Dendritic cell treated with granulocyte-macrophage colony-stimulating factor and Interleukin-4, amounts not matched to agents 40 ng/mL and 50 ng/mL, for 4 days (primary cell): ENCODE measurements at regions not wholly inside any gene's neighbourhood (a gene's known extent, or its start where the extent isn't known, plus 50 kb on each side); places are given as distances from the start of the nearest gene placed in this dataset.

Source experiments
- H3K27ac Mint-ChIP-seq: one replicate; pipeline ENCODE4 v1.8.0; 2022; ENCODE audit warnings: mild to moderate bottlenecking, mixed read lengths
- H3K27me3 Mint-ChIP-seq: one replicate; pipeline ENCODE4 v1.8.0; 2022; ENCODE audit warnings: mild to moderate bottlenecking, mixed read lengths
- H3K36me3 Mint-ChIP-seq: one replicate; pipeline ENCODE4 v1.8.0; 2022; ENCODE audit warnings: low read depth, mixed read lengths
- H3K4me1 Mint-ChIP-seq: one replicate; pipeline ENCODE4 v1.8.0; 2022; ENCODE audit warnings: low read depth, mixed read lengths
- H3K4me3 Mint-ChIP-seq: one replicate; pipeline ENCODE4 v1.8.0; 2022; ENCODE audit warnings: mild to moderate bottlenecking, moderate library complexity, mixed read lengths
- H3K9me3 Mint-ChIP-seq: one replicate; pipeline ENCODE4 v1.8.0; 2022; ENCODE audit warnings: mixed read lengths
- intact Hi-C: fragments of 100-400 bp; cut with micrococcal nuclease; formaldehyde crosslinking; loops from one replicate; pipeline ENCODE4 v1.15.0; 2022

GRCh38 chr6:130314271-130314670 lies 51.5 kb upstream of the TMEM200A start:
- intact Hi-C loops, result no loop called here

GRCh38 chr6:130313206-130313605 lies 52.6 kb upstream of the TMEM200A start:
- Mint-ChIP-seq H3K4me3 (no peak overlapping the region), H3K36me3 (no peaks in the 10 kb centered on the region), H3K27ac (no peak overlapping the region), H3K27me3 (no peaks in the 10 kb centered on the region), H3K4me1 (no peaks in the 10 kb centered on the region), H3K9me3 (no peaks in the 10 kb centered on the region)
- intact Hi-C loops, result no loop called here

More at GRCh38 chr6:130314271-130314670, 51.5 kb upstream of the TMEM200A start:
- H3K27me3 Mint-ChIP-seq, result no peaks in the 10 kb centered on the region
- no peaks in the 10 kb centered on the region for H3K4me1 Mint-ChIP-seq
- no peak overlapping the region for H3K27ac Mint-ChIP-seq
- no peaks in the 10 kb centered on the region for H3K9me3 Mint-ChIP-seq
- H3K36me3 Mint-ChIP-seq, result no peaks in the 10 kb centered on the region
- H3K4me3 Mint-ChIP-seq, result no peak overlapping the region

GRCh38 chr6:130309028-130309427 lies 56.8 kb upstream of the TMEM200A start:
- Mint-ChIP-seq H3K9me3 (no peaks in the 10 kb centered on the region), H3K4me1 (no peaks in the 10 kb centered on the region), H3K27me3 (no peaks in the 10 kb centered on the region), H3K4me3 (no peak overlapping the region), H3K36me3 (no peaks in the 10 kb centered on the region), H3K27ac (no peak overlapping the region)
- intact Hi-C loops, result no loop called here

- no peaks in the 10 kb centered on the region for H3K4me1 Mint-ChIP-seq
- intact Hi-C loops, result no loop called here
- no peaks in the 10 kb centered on the region for H3K9me3 Mint-ChIP-seq
- H3K27me3 Mint-ChIP-seq, result no peaks in the 10 kb centered on the region
- H3K36me3 Mint-ChIP-seq, result no peaks in the 10 kb centered on the region
- no peak overlapping the region for H3K4me3 Mint-ChIP-seq
- H3K27ac Mint-ChIP-seq, result no peak overlapping the region
These were observed 58.0 kb upstream of the TMEM200A start for GRCh38 chr6:130307752-130308361.

- Mint-ChIP-seq H3K27me3 (no peaks in the 10 kb centered on the region), H3K27ac (no peak overlapping the region), H3K4me3 (no peak overlapping the region), H3K36me3 (no peaks in the 10 kb centered on the region), H3K4me1 (no peaks in the 10 kb centered on the region), H3K9me3 (no peaks in the 10 kb centered on the region)
- intact Hi-C loops, result no loop called here
These were observed 59.4 kb upstream of the TMEM200A start for GRCh38 chr6:130306377-130306776.

- Mint-ChIP-seq H3K4me3 (no peak overlapping the region), H3K9me3 (no peaks in the 10 kb centered on the region), H3K27ac (no peak overlapping the region), H3K36me3 (no peaks in the 10 kb centered on the region), H3K4me1 (no peaks in the 10 kb centered on the region), H3K27me3 (no peaks in the 10 kb centered on the region)
- intact Hi-C loops, result no loop called here
These were observed 62.4 kb upstream of the TMEM200A start for GRCh38 chr6:130303431-130303830.

GRCh38 chr6:130298258-130298657 lies 67.6 kb upstream of the TMEM200A start:
- intact Hi-C loops, result no loop called here
- no peak overlapping the region for H3K27ac Mint-ChIP-seq
- no peaks in the 10 kb centered on the region for H3K27me3 Mint-ChIP-seq

GRCh38 chr6:130296854-130297253 lies 69.0 kb upstream of the TMEM200A start:
- no peaks in the 10 kb centered on the region for H3K36me3 Mint-ChIP-seq
- no peak overlapping the region for H3K4me3 Mint-ChIP-seq
- no peaks in the 10 kb centered on the region for H3K27me3 Mint-ChIP-seq
- H3K9me3 Mint-ChIP-seq, result no peaks in the 10 kb centered on the region
- H3K4me1 Mint-ChIP-seq, result no peaks in the 10 kb centered on the region
- H3K27ac Mint-ChIP-seq, result no peak overlapping the region
- intact Hi-C loops, result no loop called here

More at GRCh38 chr6:130298258-130298657, 67.6 kb upstream of the TMEM200A start:
- Mint-ChIP-seq H3K36me3 (no peaks in the 10 kb centered on the region), H3K9me3 (no peaks in the 10 kb centered on the region), H3K4me1 (no peaks in the 10 kb centered on the region), H3K4me3 (no peak overlapping the region)

- Mint-ChIP-seq H3K4me3 (no peak overlapping the region), H3K36me3 (no peaks in the 10 kb centered on the region), H3K27me3 (no peaks in the 10 kb centered on the region), H3K27ac (no peak overlapping the region), H3K9me3 (no peaks in the 10 kb centered on the region), H3K4me1 (no peaks in the 10 kb centered on the region)
- intact Hi-C loops, result no loop called here
These were observed 71.0 kb upstream of the SAMD3 start for GRCh38 chr6:130293800-130294199.

GRCh38 chr6:130288065-130288464 lies 65.3 kb upstream of the SAMD3 start:
- no peak overlapping the region for H3K4me3 Mint-ChIP-seq
- no peak overlapping the region for H3K27ac Mint-ChIP-seq
- no peaks in the 10 kb centered on the region for H3K36me3 Mint-ChIP-seq
- no peaks in the 10 kb centered on the region for H3K4me1 Mint-ChIP-seq
- intact Hi-C loops, result loop anchor here (10.0 kb wide), 1 partner anchor 243 kb away; no protein-coding TSS in a partner anchor
- no peaks in the 10 kb centered on the region for H3K27me3 Mint-ChIP-seq
- H3K9me3 Mint-ChIP-seq, result no peaks in the 10 kb centered on the region

GRCh38 chr6:130282234-130282995 lies 59.7 kb upstream of the SAMD3 start:
- H3K27ac Mint-ChIP-seq, result no peak overlapping the region
- H3K9me3 Mint-ChIP-seq, result peaks cover 11% of the 10 kb centered on the region
- no peaks in the 10 kb centered on the region for H3K27me3 Mint-ChIP-seq
- H3K36me3 Mint-ChIP-seq, result no peaks in the 10 kb centered on the region
- H3K4me3 Mint-ChIP-seq, result no peak overlapping the region
- intact Hi-C loops, result loop anchor here (10.0 kb wide), 1 partner anchor 238 kb away; no protein-coding TSS in a partner anchor
- no peaks in the 10 kb centered on the region for H3K4me1 Mint-ChIP-seq

- intact Hi-C loops, result no loop called here
- Mint-ChIP-seq H3K4me3 (no peak overlapping the region), H3K27me3 (no peaks in the 10 kb centered on the region), H3K9me3 (peaks cover 56% of the 10 kb centered on the region), H3K36me3 (no peaks in the 10 kb centered on the region), H3K27ac (no peak overlapping the region), H3K4me1 (no peaks in the 10 kb centered on the region)
These were observed 53.8 kb upstream of the SAMD3 start for GRCh38 chr6:130276507-130276906.

GRCh38 chr6:130274007-130274406 lies 51.3 kb upstream of the SAMD3 start:
- H3K27ac Mint-ChIP-seq, result no peak overlapping the region
- H3K4me1 Mint-ChIP-seq, result no peaks in the 10 kb centered on the region
- intact Hi-C loops, result no loop called here
- no peak overlapping the region for H3K4me3 Mint-ChIP-seq
- H3K36me3 Mint-ChIP-seq, result no peaks in the 10 kb centered on the region
- peaks cover 69% of the 10 kb centered on the region for H3K9me3 Mint-ChIP-seq
- H3K27me3 Mint-ChIP-seq, result no peaks in the 10 kb centered on the region
